Erythroblast (primary cell): ENCODE measurements at regions not wholly inside any gene's neighbourhood (a gene's known extent, or its start where the extent isn't known, plus 50 kb on each side); places are given as distances from the start of the nearest gene placed in this dataset.

Experiments
- GATA1 ChIP-seq: IDR thresholded peaks from 2 replicates; pipeline ENCODE4 v1.6.1; 2011; ENCODE audit warnings: low read depth, mild to moderate bottlenecking, control low read depth, low read length, moderate library complexity
- POLR2A ChIP-seq: IDR thresholded peaks from 2 replicates; pipeline ENCODE4 v1.6.1; 2011; ENCODE audit warnings: mild to moderate bottlenecking, low read length

DNA sequence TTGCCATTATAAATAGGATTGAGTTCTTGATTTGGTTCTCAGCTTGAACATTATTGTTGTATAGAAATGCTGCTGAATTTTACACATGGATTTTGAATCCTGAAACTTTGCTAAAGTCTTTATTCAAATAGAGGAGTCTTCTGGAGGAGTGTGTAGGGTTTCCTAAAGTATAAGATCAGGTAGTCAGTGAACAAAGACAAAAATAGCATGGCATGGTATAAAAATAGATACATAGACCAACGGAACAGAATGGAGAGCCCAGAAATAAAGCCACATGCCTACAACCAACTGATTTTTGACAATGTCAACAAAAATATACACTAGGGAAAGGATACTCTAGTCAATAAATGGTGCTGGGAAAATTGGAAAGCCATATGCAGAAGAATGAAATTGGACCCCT is 740.1 kb downstream of the QKI start:
- no peak for TF ChIP-seq POLR2A
- no peak for TF ChIP-seq GATA1
